Naive thymus-derived CD4-positive, alpha-beta T cell (primary cell): ENCODE measurements at regions not wholly inside any gene's neighbourhood (a gene's known extent, or its start where the extent isn't known, plus 50 kb on each side); places are given as distances from the start of the nearest gene placed in this dataset.

Experiments
- ATAC-seq: fragments of 150-1000 bp; cut with Tn5 transposase; 2 replicates; pipeline ENCODE4 v1.10.0; 2021; ENCODE audit warnings: mild to moderate bottlenecking, moderate library complexity
- CTCF ChIA-PET: fragments of 350-600 bp; sonication (Branson Sonifier 250); formaldehyde crosslinking; loops from one replicate; lab custom pipeline; 2021; ENCODE audit warnings: antibody characterized with exemption; lab: Charles Lee
- POLR2A ChIA-PET: fragments of 350-600 bp; sonication (Branson Sonifier 250); formaldehyde crosslinking; loops from one replicate; lab custom pipeline; 2021; ENCODE audit warnings: antibody characterized with exemption, inconsistent platforms; lab: Charles Lee
- DNase-seq, 9 donors: peaks; one replicate each; pipeline versions ENCODE4 v3.0.0 to v3.0.0-alpha.2; 2020 to 2022; ENCODE audit warnings: mixed read lengths in 1 of 9
- H3K27ac ChIP-seq: one replicate; pipeline ENCODE4 v1.7.0; 2013; ENCODE audit warnings: mild to moderate bottlenecking, low read depth, low read length, moderate library complexity
- H3K27me3 ChIP-seq, 2 donors: one replicate each; pipeline ENCODE4 v1.7.0; 2013; ENCODE audit warnings: low read length in 2 of 2, mild to moderate bottlenecking in 2 of 2, moderate library complexity in 2 of 2; ENCODE audit not compliant: control insufficient read depth in 2 of 2, insufficient read depth in 2 of 2
- H3K36me3 ChIP-seq, 3 experiments: 1 replicate in 2 of 3; 2 replicates in 1 of 3; pipeline ENCODE4 v1.7.0; 2013; ENCODE audit warnings: low read length in 3 of 3, mild to moderate bottlenecking in 3 of 3, moderate library complexity in 1 of 3; ENCODE audit not compliant: insufficient read depth in 3 of 3, control insufficient read depth in 2 of 3
- H3K4me1 ChIP-seq, 2 donors: one replicate each; pipeline ENCODE4 v1.7.0; 2013; ENCODE audit warnings: low read length in 2 of 2, mild to moderate bottlenecking in 2 of 2, moderate library complexity in 1 of 2; ENCODE audit not compliant: control insufficient read depth in 2 of 2, insufficient read depth in 2 of 2
- H3K4me3 ChIP-seq: 2 replicates; pipeline ENCODE4 v1.7.0; 2013; ENCODE audit warnings: mild to moderate bottlenecking, low read length
- H3K9me3 ChIP-seq, 3 experiments: 1 replicate in 2 of 3; 2 replicates in 1 of 3; pipeline ENCODE4 v1.7.0; 2013; ENCODE audit warnings: low read length in 3 of 3; ENCODE audit not compliant: control insufficient read depth in 2 of 3
- H3K27ac Mint-ChIP-seq, 9 donors: one replicate each; pipeline ENCODE4 v1.8.0; 2020 to 2022; ENCODE audit warnings: mixed read lengths in 9 of 9, mild to moderate bottlenecking in 8 of 9, moderate library complexity in 5 of 9, inconsistent platforms in 2 of 9
- H3K27me3 Mint-ChIP-seq, 5 donors: one replicate each; pipeline ENCODE4 v1.8.0; 2021 to 2022; ENCODE audit warnings: mixed read lengths in 5 of 5, mild to moderate bottlenecking in 1 of 5
- H3K36me3 Mint-ChIP-seq, 5 donors: one replicate each; pipeline ENCODE4 v1.8.0; 2020 to 2022; ENCODE audit warnings: mixed read lengths in 5 of 5, mild to moderate bottlenecking in 3 of 5, inconsistent platforms in 1 of 5
- H3K4me1 Mint-ChIP-seq, 7 donors: one replicate each; pipeline ENCODE4 v1.8.0; 2020 to 2022; ENCODE audit warnings: mixed read lengths in 7 of 7, mild to moderate bottlenecking in 3 of 7, inconsistent platforms in 1 of 7
- H3K4me3 Mint-ChIP-seq, 10 donors: one replicate each; pipeline ENCODE4 v1.8.0; 2020 to 2022; ENCODE audit warnings: mild to moderate bottlenecking in 10 of 10, mixed read lengths in 10 of 10, moderate library complexity in 6 of 10, inconsistent platforms in 2 of 10
- H3K9me3 Mint-ChIP-seq, 11 donors: one replicate each; pipeline ENCODE4 v1.8.0; 2020 to 2022; ENCODE audit warnings: mixed read lengths in 11 of 11, mild to moderate bottlenecking in 4 of 11, inconsistent platforms in 1 of 11, moderate library complexity in 1 of 11
- intact Hi-C, 2 donors: fragments of 100-400 bp; cut with micrococcal nuclease; formaldehyde crosslinking; loops; one replicate each; pipeline ENCODE4 v1.15.1; 2023

GRCh38 chr1:95582191-95582590 lies 348.2 kb downstream of the RWDD3 start:
- H3K4me3 ChIP-seq, result no peak overlapping the region
- H3K36me3 ChIP-seq, result no peaks in the 10 kb centered on the region
- no peaks in the 10 kb centered on the region for H3K4me1 Mint-ChIP-seq
- no peaks in the 10 kb centered on the region for H3K36me3 Mint-ChIP-seq
- no peak overlapping the region for H3K27ac ChIP-seq
- DNase-seq (no peak), ATAC-seq (no peak)
- H3K9me3 Mint-ChIP-seq, result peaks cover 0 to 12% (median 2%) of the 10 kb centered on the region in 11 donors
- H3K9me3 ChIP-seq, result no peaks in the 10 kb centered on the region
- no peaks in the 10 kb centered on the region for H3K4me1 ChIP-seq
- ChIA-PET CTCF (no interaction called here), POLR2A (no interaction called here)
- H3K4me3 Mint-ChIP-seq, result no peak overlapping the region
- intact Hi-C loops, result no loop called here
- no peaks in the 10 kb centered on the region for H3K27me3 Mint-ChIP-seq
- no peaks in the 10 kb centered on the region for H3K27me3 ChIP-seq
- H3K27ac Mint-ChIP-seq, result no peak overlapping the region

GRCh38 chr1:95582746-95583145 lies 348.7 kb downstream of the RWDD3 start:
- H3K4me1 Mint-ChIP-seq, result no peaks in the 10 kb centered on the region

GRCh38 chr1:95583661-95584210 lies 349.7 kb downstream of the RWDD3 start:
- no peak overlapping the region for H3K4me3 ChIP-seq
- H3K27ac Mint-ChIP-seq, result no peak overlapping the region
- no peaks in the 10 kb centered on the region for H3K9me3 ChIP-seq
- no peaks in the 10 kb centered on the region for H3K27me3 Mint-ChIP-seq
- no peaks in the 10 kb centered on the region for H3K36me3 Mint-ChIP-seq
- intact Hi-C loops, result no loop called here
- no peak overlapping the region for H3K4me3 Mint-ChIP-seq
- ATAC-seq (no peak), DNase-seq (no peak)
- peaks cover 0 to 12% (median 3%) of the 10 kb centered on the region in 11 donors for H3K9me3 Mint-ChIP-seq
- H3K4me1 Mint-ChIP-seq, result no peaks in the 10 kb centered on the region
- ChIA-PET POLR2A (no interaction called here), CTCF (no interaction called here)
- H3K36me3 ChIP-seq, result no peaks in the 10 kb centered on the region
- H3K27ac ChIP-seq, result no peak overlapping the region
- H3K27me3 ChIP-seq, result no peaks in the 10 kb centered on the region
- no peaks in the 10 kb centered on the region for H3K4me1 ChIP-seq

More at GRCh38 chr1:95582746-95583145, 348.7 kb downstream of the RWDD3 start:
- ChIA-PET CTCF (no interaction called here), POLR2A (no interaction called here)
- ATAC-seq (no peak), DNase-seq (no peak)
- no peaks in the 10 kb centered on the region for H3K9me3 ChIP-seq
- H3K27ac ChIP-seq, result no peak overlapping the region
- H3K27ac Mint-ChIP-seq, result no peak overlapping the region
- H3K27me3 ChIP-seq, result no peaks in the 10 kb centered on the region
- H3K27me3 Mint-ChIP-seq, result no peaks in the 10 kb centered on the region
- H3K36me3 Mint-ChIP-seq, result no peaks in the 10 kb centered on the region
- H3K9me3 Mint-ChIP-seq, result peaks cover 0 to 12% (median 2%) of the 10 kb centered on the region in 11 donors
- H3K36me3 ChIP-seq, result no peaks in the 10 kb centered on the region
- intact Hi-C loops, result no loop called here
- H3K4me1 ChIP-seq, result no peaks in the 10 kb centered on the region
- no peak overlapping the region for H3K4me3 Mint-ChIP-seq
- no peak overlapping the region for H3K4me3 ChIP-seq

- POLR2A ChIA-PET, result no interaction called here
- CTCF ChIA-PET, result no interaction called here
- intact Hi-C loops, result no loop called here
- H3K27me3 ChIP-seq, result no peaks in the 10 kb centered on the region
- no peaks in the 10 kb centered on the region for H3K36me3 ChIP-seq
- H3K9me3 Mint-ChIP-seq, result peaks cover 0 to 8% (median 3%) of the 10 kb centered on the region in 11 donors
- H3K4me1 ChIP-seq, result no peaks in the 10 kb centered on the region
- no peaks in the 10 kb centered on the region for H3K36me3 Mint-ChIP-seq
- H3K27ac ChIP-seq, result no peak overlapping the region
- no peak overlapping the region for H3K4me3 ChIP-seq
- no peak for ATAC-seq
- H3K9me3 ChIP-seq, result no peaks in the 10 kb centered on the region
- no peaks in the 10 kb centered on the region for H3K27me3 Mint-ChIP-seq
- no peak for DNase-seq
- H3K4me3 Mint-ChIP-seq, result no peak overlapping the region
- H3K4me1 Mint-ChIP-seq, result no peaks in the 10 kb centered on the region
- H3K27ac Mint-ChIP-seq, result no peak overlapping the region
Observed at GRCh38 chr1:95584315-95584714, 350.3 kb downstream of the RWDD3 start.

GRCh38 chr1:95604771-95605170 lies 370.8 kb downstream of the RWDD3 start:
- no peak for DNase-seq
- Mint-ChIP-seq H3K4me3 (no peak overlapping the region), H3K27me3 (no peaks in the 10 kb centered on the region), H3K9me3 (peaks cover 0 to 34% (median 8%) of the 10 kb centered on the region in 11 donors), H3K4me1 (no peaks in the 10 kb centered on the region), H3K36me3 (peaks cover 0 to 4% (median 0%) of the 10 kb centered on the region in 5 donors), H3K27ac (no peak overlapping the region)
- ATAC-seq, result no peak
- H3K36me3 ChIP-seq, result no peaks in the 10 kb centered on the region
- ChIA-PET CTCF (no interaction called here), POLR2A (no interaction called here)
- no peaks in the 10 kb centered on the region for H3K4me1 ChIP-seq
- no peak overlapping the region for H3K4me3 ChIP-seq
- no peak overlapping the region for H3K27ac ChIP-seq
- intact Hi-C loops, result no loop called here
- H3K27me3 ChIP-seq, result no peaks in the 10 kb centered on the region
- H3K9me3 ChIP-seq, result peaks cover 0 to 6% (median 0%) of the 10 kb centered on the region in 3 experiments

GRCh38 chr1:95614197-95614596 lies 380.2 kb downstream of the RWDD3 start:
- H3K27me3 Mint-ChIP-seq, result no peaks in the 10 kb centered on the region
- POLR2A ChIA-PET, result no interaction called here
- intact Hi-C loops, result no loop called here
- H3K4me3 Mint-ChIP-seq, result no peak overlapping the region
- Histone ChIP-seq H3K27ac (no peak overlapping the region), H3K4me3 (no peak overlapping the region), H3K27me3 (no peaks in the 10 kb centered on the region), H3K36me3 (no peaks in the 10 kb centered on the region), H3K9me3 (no peaks in the 10 kb centered on the region), H3K4me1 (no peaks in the 10 kb centered on the region)
- H3K4me1 Mint-ChIP-seq, result no peaks in the 10 kb centered on the region
- ATAC-seq (no peak), DNase-seq (no peak)
- CTCF ChIA-PET, result no interaction called here
- H3K9me3 Mint-ChIP-seq, result peaks cover 0 to 8% (median 3%) of the 10 kb centered on the region in 11 donors
- H3K27ac Mint-ChIP-seq, result no peak overlapping the region
- H3K36me3 Mint-ChIP-seq, result no peaks in the 10 kb centered on the region

- Histone ChIP-seq H3K4me3 (no peak overlapping the region), H3K9me3 (no peaks in the 10 kb centered on the region), H3K27me3 (no peaks in the 10 kb centered on the region), H3K27ac (no peak overlapping the region), H3K4me1 (no peaks in the 10 kb centered on the region), H3K36me3 (no peaks in the 10 kb centered on the region)
- ATAC-seq, result no peak
- ChIA-PET POLR2A (no interaction called here), CTCF (no interaction called here)
- no peak overlapping the region for H3K4me3 Mint-ChIP-seq
- no peaks in the 10 kb centered on the region for H3K36me3 Mint-ChIP-seq
- no peaks in the 10 kb centered on the region for H3K4me1 Mint-ChIP-seq
- intact Hi-C loops, result no loop called here
- peaks cover 0 to 12% (median 4%) of the 10 kb centered on the region in 11 donors for H3K9me3 Mint-ChIP-seq
- DNase-seq, result no peak
- no peak overlapping the region for H3K27ac Mint-ChIP-seq
- H3K27me3 Mint-ChIP-seq, result no peaks in the 10 kb centered on the region
Observed at GRCh38 chr1:95615421-95615820, 381.4 kb downstream of the RWDD3 start.
